HCT116 (cell line): ENCODE measurements at regions not wholly inside any gene's neighbourhood (a gene's known extent, or its start where the extent isn't known, plus 50 kb on each side); places are given as distances from the start of the nearest gene placed in this dataset.

Source experiments
- ATAC-seq: fragments of 200-7000 bp; cut with Tn5 transposase; 2 replicates; pipeline ENCODE4 v1.9.1; 2020; ENCODE audit warnings: mild to moderate bottlenecking, moderate library complexity
- BruUV-seq: library from RNA; stranded (reverse); fragments of 400-500 nt; replicated peaks from 2 replicates; lab custom pipeline; 2021; lab: Mats Ljungman, UMichigan
- CTCF ChIA-PET: fragments of 300-600 bp; sonication (Branson Sonifier 250); formaldehyde crosslinking; loops from one replicate; lab custom pipeline; 2021; ENCODE audit warnings: antibody characterized with exemption; lab: Charles Lee
- POLR2A ChIA-PET: fragments of 300-600, 350-600 bp; sonication (Branson Sonifier 250); formaldehyde crosslinking; loops from one replicate; lab custom pipeline; 2021; ENCODE audit warnings: antibody characterized with exemption; lab: Charles Lee
- RAD21 ChIA-PET, 2 experiments: fragments of 300-600 bp; sonication (Branson Sonifier 250); formaldehyde crosslinking; loops; one replicate each; lab custom pipeline; 2023; ENCODE audit warnings: low total read pairs in 2 of 2; ENCODE audit not compliant: uncharacterized antibody in 2 of 2, unreplicated experiment in 2 of 2, low non-redundant PET in 1 of 2; lab: Charles Lee
- DNase-seq: peaks from one replicate; pipeline ENCODE4 v3.0.0-alpha.2; 2010; ENCODE audit warnings: low read depth, low spot score
- H2AFZ ChIP-seq: fragments of 200-600 bp; shearing (Covaris generic), sonication (generic); 2 replicates; pipeline ENCODE4 v1.6.1; 2017; ENCODE audit warnings: low read depth, mixed run types, mixed read lengths, antibody characterized with exemption, low read length; ENCODE audit not compliant: poor library complexity, severe bottlenecking
- H3K27ac ChIP-seq: 2 replicates; pipeline ENCODE4 v1.5.1; 2012; ENCODE audit warnings: low read depth, low read length
- H3K27me3 ChIP-seq: fragments of 200-600 bp; sonication (generic); 2 replicates; pipeline ENCODE4 v1.6.1; 2016; ENCODE audit warnings: mixed run types, low read length, mixed read lengths; ENCODE audit not compliant: insufficient read depth
- H3K36me3 ChIP-seq, 2 experiments: fragments of 200-500 bp in 1 of 2; fragments of 200-600 bp in 1 of 2; sonication (Bioruptor generic) in 1 of 2; sonication (generic) in 1 of 2; 2 replicates each; pipeline versions ENCODE4 v1.5.1 to v1.6.1; 2014 to 2016; ENCODE audit warnings: low read length in 2 of 2, inconsistent platforms in 1 of 2, mixed read lengths in 1 of 2, mixed run types in 1 of 2; ENCODE audit not compliant: insufficient read depth in 2 of 2, control insufficient read depth in 1 of 2
- H3K4me1 ChIP-seq, 2 experiments: fragments of 200-600 bp in 1 of 2; sonication (generic) in 1 of 2; 2 replicates each; pipeline versions ENCODE4 v1.5.1 to v1.6.1; 2012 to 2017; ENCODE audit warnings: low read length in 2 of 2, inconsistent platforms in 1 of 2, mild to moderate bottlenecking in 1 of 2, mixed read lengths in 1 of 2, mixed run types in 1 of 2, moderate library complexity in 1 of 2; ENCODE audit not compliant: insufficient read depth in 2 of 2, control insufficient read depth in 1 of 2
- H3K4me2 ChIP-seq: fragments of 200-600 bp; sonication (generic); 2 replicates; pipeline ENCODE4 v1.6.1; 2017; ENCODE audit warnings: mixed run types, low read length, mixed read lengths
- H3K4me3 ChIP-seq, 2 experiments: fragments of 200-600 bp in 1 of 2; sonication (generic) in 1 of 2; replicated peaks in 1 of 2; 2 replicates each; pipeline ENCODE4 v1.5.1; 2011 to 2016; ENCODE audit warnings: low read length in 2 of 2, control low read depth in 1 of 2, low read depth in 1 of 2, mild to moderate bottlenecking in 1 of 2, mixed read lengths in 1 of 2, mixed run types in 1 of 2
- H3K79me2 ChIP-seq: fragments of 200-600 bp; sonication (generic); 2 replicates; pipeline ENCODE4 v1.6.1; 2017; ENCODE audit warnings: mild to moderate bottlenecking, mixed run types, low read length, moderate library complexity, mixed read lengths; ENCODE audit not compliant: insufficient read depth
- H3K9ac ChIP-seq: fragments of 200-600 bp; sonication (generic); 2 replicates; pipeline ENCODE4 v1.6.1; 2016; ENCODE audit warnings: low read length, mixed read lengths
- H3K9me2 ChIP-seq: fragments of 200-600 bp; sonication (generic), shearing (Covaris generic); 2 replicates; pipeline ENCODE4 v1.6.1; 2017; ENCODE audit warnings: mixed run types, mild to moderate bottlenecking, moderate library complexity; ENCODE audit not compliant: insufficient read depth
- H3K9me3 ChIP-seq, 2 experiments: fragments of 200-500 bp in 1 of 2; fragments of 200-600 bp in 1 of 2; sonication (Bioruptor generic) in 1 of 2; sonication (generic) in 1 of 2; 2 replicates each; pipeline ENCODE4 v1.6.1; 2014 to 2017; ENCODE audit warnings: low read length in 2 of 2, mixed read lengths in 2 of 2, inconsistent platforms in 1 of 2, low read depth in 1 of 2, mild to moderate bottlenecking in 1 of 2, mixed run types in 1 of 2, moderate library complexity in 1 of 2; ENCODE audit not compliant: control insufficient read depth in 1 of 2, insufficient read depth in 1 of 2
- H4K20me1 ChIP-seq: fragments of 200-600 bp; sonication (generic), shearing (Covaris generic); 2 replicates; pipeline ENCODE4 v1.6.1; 2017; ENCODE audit warnings: mixed run types, mild to moderate bottlenecking, moderate library complexity; ENCODE audit not compliant: insufficient read depth
- ATF3 ChIP-seq: IDR thresholded peaks from 2 replicates; pipeline ENCODE4 v1.6.1; 2012
- CTCF ChIP-seq, 3 experiments: fragments of 200-600 bp in 1 of 3; sonication (generic) in 1 of 3; IDR thresholded peaks in 2 of 3; conservative IDR thresholded peaks in 1 of 3; 2 replicates each; pipeline ENCODE4 v1.5.1; 2012 to 2017; ENCODE audit warnings: low read depth in 2 of 3, low read length in 2 of 3, antibody characterized with exemption in 1 of 3, borderline replicate concordance in 1 of 3, control low read depth in 1 of 3, mild to moderate bottlenecking in 1 of 3, mixed read lengths in 1 of 3, mixed run types in 1 of 3, moderate library complexity in 1 of 3; ENCODE audit not compliant: insufficient read depth in 1 of 3
- EGR1 ChIP-seq: IDR thresholded peaks from 2 replicates; pipeline ENCODE4 v1.6.1; 2012; ENCODE audit warnings: low read depth
- EZH2phosphoT487 ChIP-seq: fragments of 200-600 bp; IDR thresholded peaks from 2 replicates; pipeline ENCODE4 v1.6.1; 2018; ENCODE audit warnings: antibody characterized with exemption, borderline replicate concordance
- MAX ChIP-seq: IDR thresholded peaks from 2 replicates; pipeline ENCODE4 v1.6.1; 2012
- POLR2AphosphoS5 ChIP-seq: IDR thresholded peaks from 2 replicates; pipeline ENCODE4 v1.6.1; 2011; ENCODE audit warnings: mild to moderate bottlenecking, low read depth, low read length, moderate library complexity
- SIN3A ChIP-seq: IDR thresholded peaks from 2 replicates; pipeline ENCODE4 v1.6.1; 2012; ENCODE audit warnings: low read depth
- SP1 ChIP-seq: IDR thresholded peaks from 2 replicates; pipeline ENCODE4 v1.6.1; 2012; ENCODE audit warnings: low read depth
- TCF7L2 ChIP-seq: IDR thresholded peaks from 2 replicates; pipeline ENCODE4 v1.7.0; 2011; ENCODE audit warnings: borderline replicate concordance, inconsistent platforms; ENCODE audit not compliant: insufficient read depth, insufficient read length; ENCODE audit errors: extremely low read depth
- ZFX ChIP-seq: fragments of 450-650 bp; IDR thresholded peaks from 2 replicates; pipeline ENCODE4 v1.6.1; 2017
- intact Hi-C: fragments of 100-400 bp; cut with micrococcal nuclease; formaldehyde crosslinking; loops from 2 replicates; pipeline ENCODE4 v1.10.0; 2022

GRCh38 chr13:74715718-74716117, 581.5 kb upstream of the KLF12 start:
- Histone ChIP-seq H4K20me1 (no peaks in the 10 kb centered on the region), H3K4me3 (no peak overlapping the region), H3K4me2 (no peak overlapping the region), H3K27ac (no peak overlapping the region), H3K27me3 (no peaks in the 10 kb centered on the region), H3K4me1 (no peaks in the 10 kb centered on the region), H3K36me3 (no peaks in the 10 kb centered on the region), H2AFZ (no peak overlapping the region), H3K79me2 (no peaks in the 10 kb centered on the region), H3K9ac (no peak overlapping the region), H3K9me3 (no peaks in the 10 kb centered on the region), H3K9me2 (no peaks in the 10 kb centered on the region)
- TF ChIP-seq CTCF (IDR thresholded peaks at IDR 0.05 in 2 of 3, conservative IDR thresholded peaks at IDR 0.05 in 1 of 3; ENCODE audit: borderline replicate concordance in 1 of 3, insufficient read depth in 1 of 3, low read depth in 2 of 3, low read length in 2 of 3) (no peak), SP1 (no peak), TCF7L2 (no peak), POLR2AphosphoS5 (no peak), MAX (no peak), EZH2phosphoT487 (no peak), SIN3A (no peak), EGR1 (no peak), ZFX (no peak), ATF3 (no peak)
- POLR2A ChIA-PET = no interaction called here
- no peak for ATAC-seq
- no TSS peak for BruUV-seq
- DNase-seq = no peak
- CTCF ChIA-PET = no interaction called here
- intact Hi-C loops = no loop called here
- RAD21 ChIA-PET = no interaction called here
